ENCODE measurements at regions not wholly inside any gene's neighbourhood (a gene's known extent, or its start where the extent isn't known, plus 50 kb on each side); places are given as distances from the start of the nearest gene placed in this dataset.

DNA sequence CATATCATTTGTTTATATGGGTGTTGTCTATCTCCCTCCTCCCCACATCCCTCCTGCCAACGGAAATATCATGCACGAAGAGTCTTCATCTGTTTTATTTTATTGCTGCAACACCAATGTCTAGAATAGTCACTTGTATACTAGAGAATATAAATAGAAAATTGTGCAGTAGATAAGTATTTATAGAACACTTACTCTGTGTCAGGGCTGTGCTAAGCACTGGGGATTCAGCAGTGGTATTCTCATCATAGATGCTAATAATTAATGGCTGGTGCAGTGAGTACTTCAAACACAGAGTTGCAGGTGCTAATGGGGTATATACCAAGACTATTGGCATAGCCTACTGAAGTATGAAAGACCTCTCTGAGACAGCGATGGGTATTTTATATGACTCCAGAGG is 353.5 kb upstream of the CDH6 start:
- TF ChIP-seq CTCF (IDR thresholded peaks at IDR 0.05): no peak
- no peak for TF ChIP-seq POLR2AphosphoS5 (IDR thresholded peaks at IDR 0.05)
- TF ChIP-seq POLR2A (IDR thresholded peaks at IDR 0.05): no peak
